HL-60 (cell line): ENCODE measurements at regions not wholly inside any gene's neighbourhood (a gene's known extent, or its start where the extent isn't known, plus 50 kb on each side); places are given as distances from the start of the nearest gene placed in this dataset.

Experiments used
- DNase-seq, 2 experiments: peaks; one replicate each; pipeline ENCODE4 v3.0.0-alpha.2; 2010 to 2020; ENCODE audit warnings: low read depth in 1 of 2, low spot score in 1 of 2
- H3K27ac ChIP-seq: fragments of 250-450 bp; sonication (Bioruptor Pico); replicated peaks from 2 replicates; pipeline ENCODE4 v1.5.1; 2020; ENCODE audit warnings: mild to moderate bottlenecking, moderate library complexity
- H3K27me3 ChIP-seq: fragments of 250-450 bp; sonication (Bioruptor Pico); 2 replicates; pipeline ENCODE4 v1.5.1; 2021; ENCODE audit warnings: mild to moderate bottlenecking, moderate library complexity; ENCODE audit not compliant: insufficient read depth, poor library complexity, severe bottlenecking
- H3K4me3 ChIP-seq: replicated peaks from 2 replicates; pipeline ENCODE4 v1.5.1; 2011; ENCODE audit warnings: mild to moderate bottlenecking, control low read depth, low read length; ENCODE audit not compliant: insufficient read depth
- CTCF ChIP-seq: IDR thresholded peaks from one replicate; pipeline ENCODE4 v1.5.1; 2011; ENCODE audit warnings: low read length, control low read depth, inconsistent platforms; ENCODE audit not compliant: insufficient read depth
- GABPA ChIP-seq: IDR thresholded peaks from 2 replicates; pipeline ENCODE4 v1.6.1; 2012; ENCODE audit warnings: low read depth
- POLR2AphosphoS5 ChIP-seq: IDR thresholded peaks from 2 replicates; pipeline ENCODE4 v1.6.1; 2012; ENCODE audit warnings: low read depth
- SPI1 ChIP-seq: IDR thresholded peaks from 2 replicates; pipeline ENCODE4 v1.6.1; 2012; ENCODE audit warnings: low read depth, mild to moderate bottlenecking, borderline replicate concordance
- TF ChIP-seq, protein P1 (sequence below): IDR thresholded peaks from 2 replicates; pipeline ENCODE4 v1.6.1; 2012; ENCODE audit warnings: low read depth; ENCODE audit not compliant: insufficient replicate concordance

GRCh38 chr5:68411161-68411560, 195.6 kb downstream of the PIK3R1 start:
- TF ChIP-seq CTCF (no peak), POLR2AphosphoS5 (no peak), GABPA (no peak), SPI1 (no peak)
- TF ChIP-seq, protein P1, sequence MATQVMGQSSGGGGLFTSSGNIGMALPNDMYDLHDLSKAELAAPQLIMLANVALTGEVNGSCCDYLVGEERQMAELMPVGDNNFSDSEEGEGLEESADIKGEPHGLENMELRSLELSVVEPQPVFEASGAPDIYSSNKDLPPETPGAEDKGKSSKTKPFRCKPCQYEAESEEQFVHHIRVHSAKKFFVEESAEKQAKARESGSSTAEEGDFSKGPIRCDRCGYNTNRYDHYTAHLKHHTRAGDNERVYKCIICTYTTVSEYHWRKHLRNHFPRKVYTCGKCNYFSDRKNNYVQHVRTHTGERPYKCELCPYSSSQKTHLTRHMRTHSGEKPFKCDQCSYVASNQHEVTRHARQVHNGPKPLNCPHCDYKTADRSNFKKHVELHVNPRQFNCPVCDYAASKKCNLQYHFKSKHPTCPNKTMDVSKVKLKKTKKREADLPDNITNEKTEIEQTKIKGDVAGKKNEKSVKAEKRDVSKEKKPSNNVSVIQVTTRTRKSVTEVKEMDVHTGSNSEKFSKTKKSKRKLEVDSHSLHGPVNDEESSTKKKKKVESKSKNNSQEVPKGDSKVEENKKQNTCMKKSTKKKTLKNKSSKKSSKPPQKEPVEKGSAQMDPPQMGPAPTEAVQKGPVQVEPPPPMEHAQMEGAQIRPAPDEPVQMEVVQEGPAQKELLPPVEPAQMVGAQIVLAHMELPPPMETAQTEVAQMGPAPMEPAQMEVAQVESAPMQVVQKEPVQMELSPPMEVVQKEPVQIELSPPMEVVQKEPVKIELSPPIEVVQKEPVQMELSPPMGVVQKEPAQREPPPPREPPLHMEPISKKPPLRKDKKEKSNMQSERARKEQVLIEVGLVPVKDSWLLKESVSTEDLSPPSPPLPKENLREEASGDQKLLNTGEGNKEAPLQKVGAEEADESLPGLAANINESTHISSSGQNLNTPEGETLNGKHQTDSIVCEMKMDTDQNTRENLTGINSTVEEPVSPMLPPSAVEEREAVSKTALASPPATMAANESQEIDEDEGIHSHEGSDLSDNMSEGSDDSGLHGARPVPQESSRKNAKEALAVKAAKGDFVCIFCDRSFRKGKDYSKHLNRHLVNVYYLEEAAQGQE, result no peak
- DNase-seq, result no peak
- H3K27ac ChIP-seq, result no peak overlapping the region

DNA sequence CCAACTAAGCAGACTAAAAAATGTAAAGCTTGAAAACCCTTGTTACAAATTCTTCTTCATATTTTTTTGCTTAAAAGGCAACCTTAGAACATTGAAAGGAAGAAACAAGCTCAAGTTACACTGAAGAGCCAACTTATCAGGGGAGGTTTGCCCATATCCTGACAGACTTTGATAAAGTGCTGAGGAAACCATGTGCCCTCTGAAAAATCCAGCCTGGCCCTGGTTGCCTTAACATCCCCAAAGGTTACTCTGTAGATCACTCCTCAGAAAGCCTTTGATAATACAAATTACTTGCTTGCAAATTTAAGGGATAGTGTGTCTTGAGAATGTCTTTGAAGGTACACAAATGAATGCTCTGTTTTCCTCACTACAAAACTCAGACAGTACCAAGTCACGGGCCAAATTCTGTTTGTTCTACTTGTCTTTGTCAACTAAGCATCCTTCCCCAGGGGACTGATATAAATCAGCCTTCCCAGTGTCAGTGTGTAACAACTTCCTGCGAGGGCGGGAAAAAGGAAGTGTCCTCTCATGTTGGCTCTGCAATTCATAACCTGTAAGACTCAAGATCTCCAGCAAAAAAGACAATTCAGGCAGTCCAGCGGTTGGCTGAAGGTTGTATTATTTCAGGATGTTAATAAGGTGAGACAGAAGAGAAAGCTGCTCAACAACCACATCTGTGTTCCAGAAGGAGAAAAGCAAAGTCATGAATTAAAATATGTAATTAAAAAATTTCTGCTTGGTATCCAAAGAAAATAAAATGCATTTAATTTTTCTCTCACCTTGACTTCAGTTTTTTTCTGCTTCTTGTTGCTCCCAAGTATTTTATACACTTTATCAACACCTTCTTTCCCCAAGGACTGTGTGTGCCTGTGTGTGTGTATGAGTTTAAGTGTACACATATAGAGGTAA, 199.9 kb downstream of the PIK3R1 start:
- Histone ChIP-seq H3K4me3 (no peak overlapping the region), H3K27ac (no peak overlapping the region), H3K27me3 (no peaks in the 10 kb centered on the region)
- TF ChIP-seq, protein P1, result no peak
- TF ChIP-seq SPI1 (peak; percentile 64), CTCF (no peak), POLR2AphosphoS5 (no peak)
- DNase-seq, result peak in 1 of 2 experiments; percentile 15

More at GRCh38 chr5:68411161-68411560, 195.6 kb downstream of the PIK3R1 start:
- no peak overlapping the region for H3K4me3 ChIP-seq
- no peaks in the 10 kb centered on the region for H3K27me3 ChIP-seq

DNA sequence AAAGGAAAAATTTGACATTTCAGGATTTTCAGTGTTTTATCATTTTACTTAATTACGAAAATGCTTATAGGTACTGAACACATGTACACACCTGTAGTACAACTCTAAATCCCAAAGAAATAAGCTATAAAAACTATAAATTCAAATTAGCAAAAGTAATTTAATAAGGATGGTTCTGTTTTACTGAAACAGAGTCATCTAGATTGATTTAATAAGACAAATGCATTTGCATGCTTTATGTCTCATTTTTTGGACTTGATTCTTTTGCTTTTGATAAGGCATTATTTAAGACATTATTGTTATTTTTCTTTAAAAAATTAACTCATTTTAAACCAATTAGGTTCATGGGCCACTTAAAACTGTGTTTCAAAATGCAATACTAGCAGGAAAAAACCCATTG, 201.2 kb downstream of the PIK3R1 start:
- TF ChIP-seq CTCF (no peak), POLR2AphosphoS5 (no peak), SPI1 (no peak), GABPA (no peak)
- TF ChIP-seq, protein P1, result no peak

More for the DNA sequence above, 201.2 kb downstream of the PIK3R1 start:
- H3K4me3 ChIP-seq, result no peak overlapping the region
- no peaks in the 10 kb centered on the region for H3K27me3 ChIP-seq
- no peak for DNase-seq
- no peak overlapping the region for H3K27ac ChIP-seq
